GM21390 (cell line): ENCODE measurements at regions not wholly inside any gene's neighbourhood (a gene's known extent, or its start where the extent isn't known, plus 50 kb on each side); places are given as distances from the start of the nearest gene placed in this dataset.
"Not testable (repeated sequence)": the region's sequence is repeated elsewhere in the genome, so short reads cannot be mapped to it uniquely, and the experiment has no call there.

Source experiments
- ATAC-seq: cut with Tn5 transposase; IDR thresholded peaks from one replicate; pipeline ENCODE4 v1.9.1; 2021; ENCODE audit not compliant: unreplicated experiment

- no peak for ATAC-seq
Measured at GRCh38 chr5:174612686-174613085, 111.7 kb upstream of the MSX2 start.

- ATAC-seq = no peak
Measured at GRCh38 chr5:174614500-174615135, 109.8 kb upstream of the MSX2 start.

- no peak for ATAC-seq
Measured at GRCh38 chr5:174616036-174616435, 108.3 kb upstream of the MSX2 start.

DNA sequence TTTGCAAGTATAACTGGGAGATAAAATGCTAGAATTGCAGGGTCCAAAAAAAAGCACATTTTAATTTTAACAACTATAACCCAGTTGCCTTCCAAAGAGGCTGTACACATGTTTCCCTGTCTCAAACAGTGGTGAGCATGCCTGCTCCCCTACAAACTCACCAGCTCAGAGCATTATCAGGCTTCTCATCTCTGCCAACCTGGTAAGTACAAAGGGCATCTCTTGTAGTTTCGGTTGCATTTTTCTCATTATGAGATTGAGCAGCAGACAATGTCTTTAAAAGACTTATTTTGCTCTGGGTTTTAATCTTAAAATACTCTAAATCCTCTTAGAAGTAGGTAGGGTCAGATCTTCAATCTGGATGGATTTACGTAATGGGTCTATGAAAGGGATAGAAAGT lies 107.1 kb upstream of the MSX2 start:
- ATAC-seq = no peak

DNA sequence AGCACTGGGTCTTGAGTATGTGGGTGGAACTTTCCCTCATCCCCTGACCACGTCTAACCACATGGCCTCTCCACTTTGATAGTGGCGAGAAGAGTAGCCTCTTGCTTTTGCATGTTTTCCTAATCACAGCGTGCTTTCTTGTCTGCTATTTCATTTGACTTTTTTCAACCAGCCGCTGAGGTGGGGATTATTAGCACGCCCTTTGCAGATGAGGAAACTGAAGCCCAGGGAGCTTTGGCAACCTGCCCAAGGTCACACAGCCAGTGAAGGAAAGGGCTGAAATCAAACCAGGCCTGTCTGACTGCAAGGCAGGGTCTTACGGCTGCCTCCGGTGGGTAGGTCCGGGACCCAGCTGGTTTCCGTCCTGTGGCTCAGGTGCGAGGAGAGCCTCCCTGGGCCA lies 106.5 kb upstream of the MSX2 start:
- ATAC-seq = no peak

DNA sequence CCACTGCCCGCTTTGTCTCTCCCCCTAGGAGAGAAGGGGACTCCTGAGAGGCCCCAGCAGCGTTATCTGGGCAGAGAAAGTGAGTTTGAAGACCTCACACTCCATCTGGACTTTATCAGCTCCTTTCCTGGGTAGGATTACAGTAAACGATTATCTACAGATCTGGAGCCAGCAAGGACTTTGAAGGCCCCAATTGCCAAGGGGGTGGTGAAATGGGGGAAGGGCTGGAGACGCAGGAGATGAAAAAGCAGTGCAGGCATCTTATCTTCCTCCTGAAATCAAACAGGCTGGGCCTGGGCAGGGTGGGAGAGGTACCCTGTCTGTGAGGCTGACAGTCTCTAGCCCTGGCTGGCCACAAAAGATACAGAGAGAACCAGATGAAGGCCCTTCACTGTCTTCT lies 105.8 kb upstream of the MSX2 start:
- no peak for ATAC-seq

DNA sequence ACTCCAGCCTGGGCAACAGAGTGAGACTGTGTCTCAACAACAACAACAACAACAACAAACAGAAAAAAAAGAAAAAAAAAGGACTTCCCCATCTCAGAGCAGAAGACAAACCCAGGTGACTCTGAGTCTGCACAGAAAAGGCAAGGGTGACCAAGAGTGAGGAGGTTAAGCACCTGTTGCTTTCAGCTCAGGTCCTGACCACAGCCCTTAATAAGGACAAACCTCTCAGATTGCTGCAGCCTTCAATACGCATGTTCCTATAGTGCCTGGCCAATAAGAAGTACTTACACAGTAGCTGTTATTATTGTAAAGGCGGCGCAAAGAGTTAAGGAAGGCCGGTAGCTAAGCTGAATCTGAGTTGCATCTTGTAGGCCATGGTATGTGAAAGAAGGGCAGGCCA lies 102.3 kb upstream of the MSX2 start:
- ATAC-seq = no peak

DNA sequence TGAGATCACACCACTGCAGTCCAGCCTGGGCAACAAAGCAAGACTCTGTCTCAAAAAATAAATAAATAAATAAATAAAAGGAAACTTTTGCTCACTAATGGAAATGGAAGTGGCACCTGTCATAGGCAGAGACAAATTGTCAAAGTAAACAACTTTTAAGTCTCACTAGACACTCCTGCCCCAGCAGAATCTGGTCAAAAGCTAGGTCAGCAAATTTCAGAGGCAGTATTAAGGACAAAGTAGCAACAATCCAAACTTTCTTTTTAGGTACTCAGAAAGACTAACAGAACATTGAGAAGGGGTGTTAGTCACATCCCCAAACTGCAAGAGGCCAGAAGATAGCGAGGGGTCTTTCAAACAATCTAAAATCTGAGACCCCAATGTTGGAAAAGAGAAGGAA lies 101.4 kb upstream of the MSX2 start:
- ATAC-seq = no peak

DNA sequence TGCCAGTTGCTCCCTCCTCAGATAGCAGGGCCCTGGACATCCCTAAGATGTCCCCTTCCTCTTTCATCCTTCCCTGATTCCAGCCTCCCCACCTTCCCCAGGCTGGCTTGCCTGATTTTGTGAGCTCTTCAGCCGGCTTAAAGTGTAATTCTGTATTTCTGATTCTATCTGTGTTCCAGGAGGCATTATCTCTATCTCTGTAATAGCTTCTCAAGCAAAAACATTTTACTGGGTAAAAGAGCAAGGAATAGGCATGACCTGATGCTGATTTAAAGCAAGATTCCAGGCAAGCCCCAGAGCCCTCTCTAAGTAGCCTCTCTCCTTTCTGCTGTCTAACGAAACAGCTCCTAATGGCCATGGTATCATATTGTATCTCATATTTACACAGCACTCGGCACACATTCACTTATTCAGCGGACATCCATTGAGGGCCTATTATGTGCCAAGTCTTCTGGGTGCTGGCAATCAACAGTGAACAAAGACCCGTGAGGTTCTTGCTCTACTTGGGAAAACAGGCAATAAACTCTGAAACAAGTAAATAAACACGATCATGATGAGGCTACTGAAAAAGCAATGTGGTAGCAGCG lies 100.9 kb upstream of the MSX2 start:
- no peak for ATAC-seq

- ATAC-seq = no peak
Measured at GRCh38 chr5:174624733-174625522, 99.5 kb upstream of the MSX2 start.

DNA sequence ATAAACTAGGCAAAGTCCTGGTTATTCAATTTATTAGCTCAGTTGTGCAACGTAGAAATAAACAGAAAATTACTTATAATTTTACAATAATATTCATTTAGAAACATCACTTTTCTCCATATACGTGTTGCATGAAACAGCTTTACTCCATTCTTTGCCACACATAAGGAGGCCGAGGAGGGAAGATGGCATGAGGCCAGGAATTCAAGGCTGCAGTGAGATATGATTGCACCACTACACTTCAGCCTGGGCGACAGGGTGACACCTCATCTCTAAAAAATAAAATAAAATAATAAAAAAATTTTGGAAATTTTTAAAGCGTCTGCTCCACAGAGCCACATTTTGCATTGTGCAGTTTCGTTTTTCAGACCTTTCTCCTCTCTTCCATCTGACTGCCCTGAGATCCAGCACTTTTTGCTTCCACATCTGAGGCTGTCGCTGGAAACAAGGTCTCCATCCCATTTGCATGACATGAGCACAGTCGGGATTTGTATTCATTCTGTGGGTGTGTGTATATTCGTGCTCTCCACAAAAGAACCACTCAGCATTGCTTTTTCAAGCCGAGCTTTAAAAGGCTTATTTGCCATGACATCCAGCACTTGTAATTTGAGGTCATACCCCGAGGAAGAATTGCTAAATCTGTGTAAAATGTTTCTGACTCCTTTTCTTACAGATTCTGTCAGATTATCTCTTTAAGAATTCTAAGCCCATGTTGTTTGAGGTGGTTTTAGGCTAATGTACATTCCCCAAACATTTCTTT lies 98.6 kb upstream of the MSX2 start:
- ATAC-seq = no peak

GRCh38 chr5:174626369-174626920 lies 97.9 kb upstream of the MSX2 start:
- ATAC-seq = no peak

DNA sequence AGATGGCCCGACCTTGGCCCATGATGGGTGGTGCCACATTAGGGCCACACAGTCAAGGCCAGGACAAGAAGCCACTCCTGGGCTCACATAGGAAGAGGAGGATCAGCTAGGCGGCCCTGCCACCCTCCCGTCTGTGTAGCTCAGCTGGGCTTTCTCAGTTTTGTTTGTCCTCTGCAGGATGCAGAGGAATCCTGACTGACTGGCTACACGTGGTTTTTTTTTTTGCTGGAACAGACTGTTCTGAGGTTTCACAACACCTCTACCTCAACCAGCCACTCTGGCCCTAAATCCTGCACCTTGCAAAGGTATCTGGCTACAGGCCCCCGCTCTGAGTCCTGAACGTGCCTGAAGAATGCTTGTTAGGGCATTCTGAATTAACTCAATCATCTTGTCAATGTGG lies 88.3 kb upstream of the MSX2 start:
- no peak for ATAC-seq

DNA sequence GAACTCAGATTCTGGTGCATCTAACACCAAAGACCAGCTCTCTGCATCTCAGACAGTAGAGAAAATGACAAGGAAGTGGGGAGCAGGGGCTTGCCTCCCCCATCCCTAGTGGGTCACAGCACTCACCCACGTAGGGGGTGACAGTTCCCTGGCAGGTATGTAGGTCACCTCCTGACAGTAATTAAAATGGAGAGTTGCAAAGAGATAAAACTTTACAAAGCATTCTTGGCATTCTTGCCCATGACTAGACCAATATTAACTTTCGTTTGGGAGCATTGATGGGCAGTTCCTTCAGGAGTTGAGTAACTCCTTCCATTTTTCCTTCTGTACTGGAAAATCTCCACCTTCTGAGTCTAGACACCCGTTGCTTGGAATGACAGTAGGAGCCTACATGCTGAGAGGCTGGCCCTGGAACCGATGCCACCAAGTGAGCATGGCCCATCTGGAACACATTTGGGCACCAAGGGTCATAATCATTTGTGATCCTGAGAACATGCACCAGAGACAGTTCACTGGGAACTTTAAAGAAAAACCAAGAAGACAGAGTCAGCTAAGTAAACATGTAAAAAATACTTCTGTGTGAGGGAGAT lies 81.5 kb upstream of the MSX2 start:
- ATAC-seq = no peak

DNA sequence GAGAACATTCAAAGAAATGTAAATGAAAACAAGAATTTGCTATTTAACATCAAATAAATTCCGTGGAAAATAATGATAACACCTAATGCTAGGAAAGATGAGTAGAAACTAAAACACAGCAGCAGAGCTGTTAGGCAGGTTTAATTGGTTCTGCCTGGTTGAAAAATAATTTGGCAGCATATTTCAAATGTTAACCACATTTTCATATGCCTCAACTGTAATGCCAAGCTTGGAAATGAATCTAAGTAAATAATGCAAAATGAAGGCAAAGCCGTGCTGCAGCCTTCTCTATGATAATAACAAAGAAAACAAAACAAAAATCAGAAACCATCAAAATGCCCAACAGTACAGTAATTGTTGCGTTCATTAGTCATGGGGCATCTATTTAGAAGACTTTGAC lies 79.9 kb upstream of the MSX2 start:
- no peak for ATAC-seq

- no peak for ATAC-seq
Measured at GRCh38 chr5:174644923-174645322, 79.5 kb upstream of the MSX2 start.

- ATAC-seq = no peak
Measured at GRCh38 chr5:174645677-174646076, 78.7 kb upstream of the MSX2 start.

DNA sequence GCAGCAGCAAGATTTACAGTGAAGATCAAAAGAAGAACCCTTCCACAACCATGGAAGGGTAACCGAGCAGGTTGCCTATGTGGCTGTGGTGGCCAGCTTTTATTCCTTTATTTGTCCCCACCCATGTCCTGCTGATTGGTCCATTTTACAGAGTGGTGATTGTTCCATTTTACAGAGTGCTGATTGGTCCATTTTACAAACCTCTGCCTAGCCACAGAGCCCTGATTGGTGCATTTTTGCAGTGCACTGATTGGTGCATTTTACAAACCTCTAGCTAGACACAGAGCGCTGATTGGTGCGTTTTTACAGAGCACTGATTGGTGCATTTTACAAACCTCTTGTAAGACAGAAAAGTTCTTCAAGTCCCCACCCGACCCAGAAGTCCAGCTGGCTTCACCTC lies 75.8 kb upstream of the MSX2 start:
- ATAC-seq = not testable (repeated sequence)

DNA sequence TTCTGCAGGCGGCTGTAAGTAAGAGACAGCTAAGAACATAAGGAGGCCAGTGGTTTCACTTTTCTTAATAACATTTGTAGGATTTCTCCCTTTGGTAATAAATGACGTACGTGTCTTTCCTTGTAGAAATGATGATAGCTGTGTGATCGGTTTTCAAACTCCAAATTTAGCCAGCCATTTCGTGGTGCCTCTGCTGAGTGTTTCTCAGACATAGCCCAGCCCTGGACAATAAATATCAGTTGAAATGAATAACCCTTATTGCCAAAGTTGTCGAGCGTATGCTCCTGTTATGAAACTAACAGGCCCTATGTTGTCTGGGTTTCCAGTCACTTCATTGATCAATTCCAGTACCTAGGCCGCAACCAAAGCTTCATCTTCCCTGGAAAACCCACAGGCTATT lies 75.0 kb upstream of the MSX2 start:
- ATAC-seq = no peak

DNA sequence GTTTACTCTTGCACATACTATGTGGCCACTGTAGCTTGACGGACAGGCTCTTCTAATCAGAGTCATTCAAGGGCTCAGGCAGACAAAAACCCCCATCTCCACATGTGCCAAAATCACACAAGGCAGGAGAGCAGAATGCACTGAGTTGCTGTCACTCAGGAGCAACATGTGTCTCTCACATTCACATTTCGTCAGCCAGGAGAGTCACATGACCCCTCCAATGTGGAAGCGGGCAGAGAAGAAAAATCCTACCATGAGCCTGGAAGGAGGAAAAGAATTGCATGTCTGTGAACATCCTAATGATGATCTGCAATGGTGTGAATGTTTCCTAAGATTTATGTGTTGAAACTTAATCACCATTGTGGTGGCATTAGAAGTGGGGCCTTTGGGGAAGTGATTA lies 69.9 kb upstream of the MSX2 start:
- ATAC-seq = no peak

- ATAC-seq = no peak
Measured at GRCh38 chr5:174655351-174655750, 69.0 kb upstream of the MSX2 start.
